ENCODE measurements at regions not wholly inside any gene's neighbourhood (a gene's known extent, or its start where the extent isn't known, plus 50 kb on each side); places are given as distances from the start of the nearest gene placed in this dataset.

DNA sequence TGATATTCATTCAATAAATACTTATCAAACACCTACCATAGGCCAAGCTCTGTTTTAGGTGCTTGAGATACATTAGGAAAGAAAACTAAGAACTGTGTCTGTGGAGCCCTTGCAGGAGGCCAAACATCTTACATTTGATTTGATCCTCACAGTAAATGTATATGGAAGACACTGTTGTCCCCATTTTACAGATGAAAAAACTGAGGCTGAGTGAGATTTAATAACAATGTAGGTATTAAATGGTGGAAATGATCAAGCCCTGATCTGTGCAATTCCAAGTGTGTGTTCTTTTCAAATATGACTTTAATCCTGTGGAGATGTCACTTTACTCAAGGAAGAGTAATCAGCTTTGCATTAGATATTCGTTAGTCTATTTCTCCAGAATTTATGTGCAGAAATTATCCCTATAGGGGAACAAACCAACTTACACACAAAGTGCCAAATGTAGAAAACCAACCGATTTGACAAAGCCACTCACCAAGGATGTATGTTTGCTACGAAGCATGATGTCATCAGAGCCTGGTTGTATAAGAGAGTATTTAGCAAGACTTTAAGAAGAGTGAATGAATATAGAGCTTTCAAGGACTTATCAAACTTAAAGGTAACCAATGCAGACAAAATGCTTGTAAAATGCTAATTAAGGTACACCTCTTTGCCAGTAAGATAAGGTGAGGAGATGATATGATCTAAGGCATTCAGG lies 153.9 kb upstream of the NFIB start:
- H3K36me3 ChIP-seq, result no peaks in the 10 kb centered on the region
- H3K9me3 ChIP-seq (replicated peaks), result no peaks in the 10 kb centered on the region
- H3K4me3 ChIP-seq, result no peak overlapping the region
- H3K27me3 ChIP-seq (replicated peaks), result no peaks in the 10 kb centered on the region
- H3K4me1 ChIP-seq (replicated peaks), result no peaks in the 10 kb centered on the region
- H3K27ac ChIP-seq, result no peak overlapping the region
- DNase-seq (ENCODE audit: low read depth in 1 of 2, low spot score in 2 of 2), result no peak

DNA sequence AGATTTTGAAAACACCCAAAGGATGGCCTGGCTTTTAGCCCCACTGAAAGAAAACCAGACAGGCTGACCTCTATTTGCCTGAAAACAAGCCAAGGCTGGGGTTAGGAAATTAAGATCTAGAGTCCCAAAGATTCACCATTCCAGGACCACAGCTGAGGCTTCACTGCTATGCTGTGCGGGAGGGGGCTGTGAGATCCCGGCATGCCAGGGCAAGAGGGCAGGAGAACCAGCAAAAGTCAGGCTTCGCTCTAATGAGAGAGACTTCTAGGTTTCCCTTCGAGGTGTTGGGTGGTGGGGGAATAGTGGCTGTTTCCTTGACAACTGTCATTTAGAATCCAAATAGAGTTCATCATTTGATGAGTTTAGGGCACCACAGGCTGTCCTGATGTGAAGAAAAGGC lies 152.9 kb upstream of the NFIB start:
- DNase-seq (ENCODE audit: low read depth in 1 of 2, low spot score in 2 of 2), result no peak
- Histone ChIP-seq H3K36me3 (no peaks in the 10 kb centered on the region), H3K27ac (no peak overlapping the region), H3K9me3 (replicated peaks) (no peaks in the 10 kb centered on the region), H3K4me1 (replicated peaks) (no peaks in the 10 kb centered on the region), H3K27me3 (replicated peaks) (no peaks in the 10 kb centered on the region), H3K4me3 (no peak overlapping the region)

DNA sequence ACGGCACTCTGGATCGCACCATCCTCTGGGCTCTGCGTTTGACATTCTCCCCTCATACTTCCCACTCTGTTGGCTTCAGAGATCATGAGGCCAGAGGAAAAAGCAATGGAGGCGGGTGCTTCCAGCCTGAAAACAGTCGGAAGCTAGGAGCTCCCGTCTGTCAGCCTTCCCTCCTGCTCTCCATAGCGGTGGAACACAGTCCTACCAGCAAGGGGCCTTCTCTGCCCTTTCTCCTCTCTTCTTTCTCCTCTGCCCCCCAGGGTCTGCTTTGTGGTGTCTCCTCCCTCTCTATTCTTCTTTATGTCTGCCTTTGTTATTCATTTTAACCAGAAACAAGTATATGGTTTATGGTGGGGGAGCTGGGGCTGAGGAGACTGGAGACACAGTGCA lies 152.5 kb upstream of the NFIB start:
- Histone ChIP-seq H3K27ac (no peak overlapping the region), H3K27me3 (replicated peaks) (no peaks in the 10 kb centered on the region), H3K9me3 (replicated peaks) (no peaks in the 10 kb centered on the region), H3K4me1 (replicated peaks) (no peaks in the 10 kb centered on the region), H3K4me3 (no peak overlapping the region), H3K36me3 (no peaks in the 10 kb centered on the region)
- no peak for DNase-seq (ENCODE audit: low read depth in 1 of 2, low spot score in 2 of 2)

DNA sequence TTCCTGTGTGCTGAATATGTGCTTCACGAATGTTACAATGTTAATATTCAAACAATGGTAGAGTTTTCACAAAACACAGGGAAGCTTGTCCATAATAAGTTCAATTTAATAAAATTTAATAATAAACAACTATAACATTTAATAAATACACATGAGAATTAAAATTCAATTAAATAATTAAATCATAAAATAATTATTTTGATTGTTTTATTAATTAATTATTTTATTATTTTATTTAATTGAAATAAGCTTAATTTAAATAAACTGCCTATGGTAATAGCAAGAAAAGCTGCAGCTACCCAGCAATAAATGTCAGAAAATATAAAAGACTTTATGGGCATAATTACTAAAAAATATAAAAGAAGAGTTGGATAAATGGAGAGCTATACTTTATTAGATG lies 149.0 kb upstream of the NFIB start:
- Histone ChIP-seq H3K4me3 (no peak overlapping the region), H3K9me3 (replicated peaks) (no peaks in the 10 kb centered on the region), H3K27me3 (replicated peaks) (no peaks in the 10 kb centered on the region), H3K27ac (no peak overlapping the region), H3K4me1 (replicated peaks) (no peaks in the 10 kb centered on the region), H3K36me3 (no peaks in the 10 kb centered on the region)
- DNase-seq (ENCODE audit: low read depth in 1 of 2, low spot score in 2 of 2), result no peak

DNA sequence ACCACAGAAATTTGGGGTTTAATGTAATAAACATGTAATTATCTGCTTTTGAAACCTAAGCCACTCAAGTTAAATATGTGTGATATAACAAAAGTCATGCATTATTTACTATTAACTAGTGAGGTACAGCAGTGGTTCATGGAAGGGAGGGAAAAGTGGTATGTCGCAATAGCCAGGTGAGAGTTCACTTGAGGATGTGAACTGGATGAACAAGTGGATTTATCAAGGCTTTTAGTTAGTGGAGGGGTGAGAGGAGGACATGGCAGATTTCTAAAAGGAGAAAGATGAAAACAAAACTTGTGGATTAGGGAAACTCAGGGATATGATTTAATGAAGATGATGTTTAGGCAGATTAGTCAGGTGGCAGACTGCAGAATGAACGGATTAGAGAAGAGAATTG lies 141.3 kb upstream of the NFIB start:
- no peaks in the 10 kb centered on the region for H3K27me3 ChIP-seq (replicated peaks)
- DNase-seq (ENCODE audit: low read depth in 1 of 2, low spot score in 2 of 2), result no peak

DNA sequence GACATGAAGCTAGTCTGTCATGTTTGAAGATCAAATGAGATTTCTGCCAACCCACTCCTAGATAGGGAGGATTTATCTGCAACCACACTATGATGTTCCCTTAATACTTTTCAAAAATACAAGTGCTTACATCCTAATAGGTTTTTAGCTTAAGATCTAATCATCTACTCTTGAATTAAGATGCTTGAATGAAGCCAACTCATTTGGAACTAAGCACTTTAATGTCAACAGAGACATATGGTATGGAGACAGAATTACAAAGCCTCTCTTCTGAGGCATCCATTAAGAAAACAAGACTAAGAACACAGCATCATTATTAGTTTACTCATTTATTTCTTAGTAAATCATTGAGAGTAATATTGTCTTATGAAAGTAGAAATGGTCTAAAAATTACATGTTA lies 139.3 kb upstream of the NFIB start:
- H3K4me3 ChIP-seq, result no peak overlapping the region
- no peaks in the 10 kb centered on the region for H3K27me3 ChIP-seq (replicated peaks)
- no peak for DNase-seq (ENCODE audit: low read depth in 1 of 2, low spot score in 2 of 2)
- H3K36me3 ChIP-seq, result no peaks in the 10 kb centered on the region
- peaks cover 12% of the 10 kb centered on the region; the same call in 1 of the 2 replicates for H3K4me1 ChIP-seq (replicated peaks)
- no peak overlapping the region for H3K27ac ChIP-seq
- H3K9me3 ChIP-seq (replicated peaks), result no peaks in the 10 kb centered on the region

More for the DNA sequence above, 141.3 kb upstream of the NFIB start:
- Histone ChIP-seq H3K9me3 (replicated peaks) (no peaks in the 10 kb centered on the region), H3K36me3 (no peaks in the 10 kb centered on the region), H3K4me3 (no peak overlapping the region), H3K4me1 (replicated peaks) (peaks cover 12% of the 10 kb centered on the region; the same call in 1 of the 2 replicates), H3K27ac (no peak overlapping the region)

DNA sequence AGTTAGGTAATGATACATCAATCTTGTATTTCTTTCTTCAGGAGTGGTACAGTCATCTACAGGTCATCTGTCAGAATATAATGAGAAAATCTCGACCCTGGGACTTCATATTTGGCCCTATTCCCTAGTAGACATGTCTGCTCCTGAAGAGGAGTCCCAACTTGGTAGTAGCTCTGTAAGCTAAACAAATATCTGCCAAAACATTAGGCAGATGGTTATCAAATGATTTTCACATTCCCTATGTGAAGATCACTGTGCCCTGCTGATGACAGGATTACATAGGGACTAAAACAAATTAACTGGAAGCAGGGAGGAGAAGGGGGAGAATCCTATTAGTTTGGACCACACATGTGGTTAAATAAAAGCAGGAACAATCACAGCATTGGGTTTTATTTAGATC lies 138.6 kb upstream of the NFIB start:
- Histone ChIP-seq H3K27me3 (replicated peaks) (no peaks in the 10 kb centered on the region), H3K27ac (no peak overlapping the region), H3K36me3 (no peaks in the 10 kb centered on the region), H3K9me3 (replicated peaks) (no peaks in the 10 kb centered on the region), H3K4me3 (no peak overlapping the region), H3K4me1 (replicated peaks) (peaks cover 12% of the 10 kb centered on the region; the same call in 1 of the 2 replicates)
- no peak for DNase-seq (ENCODE audit: low read depth in 1 of 2, low spot score in 2 of 2)

DNA sequence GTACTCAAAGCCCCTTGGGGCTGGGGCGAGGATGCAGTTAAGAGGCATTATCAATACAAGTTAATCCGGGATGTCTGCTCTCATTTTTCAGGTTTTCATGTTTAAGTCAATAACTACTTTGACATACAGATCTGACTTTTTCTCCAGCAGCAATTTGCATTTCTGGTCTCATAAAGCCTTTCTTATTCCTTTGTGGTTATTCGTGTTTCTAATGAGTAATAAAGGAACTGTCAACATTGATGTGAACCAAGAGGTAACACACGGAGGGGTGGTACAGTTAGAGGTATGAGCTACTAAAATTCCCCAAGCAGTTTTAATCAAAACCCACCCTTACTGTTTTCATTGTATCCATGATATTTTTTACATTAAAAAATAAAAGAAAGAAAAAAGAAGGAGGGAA lies 138.0 kb upstream of the NFIB start:
- H3K4me1 ChIP-seq (replicated peaks), result peaks cover 12% of the 10 kb centered on the region; the same call in 1 of the 2 replicates
- no peaks in the 10 kb centered on the region for H3K27me3 ChIP-seq (replicated peaks)
- no peaks in the 10 kb centered on the region for H3K36me3 ChIP-seq
- no peak overlapping the region for H3K27ac ChIP-seq
- DNase-seq (ENCODE audit: low read depth in 1 of 2, low spot score in 2 of 2), result no peak
- no peak overlapping the region for H3K4me3 ChIP-seq
- no peaks in the 10 kb centered on the region for H3K9me3 ChIP-seq (replicated peaks)

DNA sequence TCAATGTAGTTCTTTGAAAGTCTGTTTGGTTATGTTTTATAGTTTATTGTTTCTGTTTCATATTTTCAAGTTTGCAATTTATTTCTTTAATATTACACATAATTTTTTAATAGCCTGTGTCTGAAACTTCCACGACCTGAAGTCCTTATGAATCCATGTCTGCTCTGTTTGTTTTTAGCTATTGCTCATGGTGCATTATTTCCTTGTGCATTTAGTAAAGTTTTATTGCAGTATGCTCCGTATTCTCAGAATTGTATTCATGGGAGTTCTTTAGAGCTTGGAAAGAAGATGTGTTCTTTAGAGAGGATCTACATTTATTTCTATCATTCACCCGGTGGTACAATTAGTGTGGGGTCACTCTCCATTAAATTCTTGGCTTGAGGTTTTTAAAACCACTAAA lies 133.2 kb upstream of the NFIB start:
- Histone ChIP-seq H3K27me3 (replicated peaks) (no peaks in the 10 kb centered on the region), H3K9me3 (replicated peaks) (no peaks in the 10 kb centered on the region), H3K4me3 (no peak overlapping the region), H3K36me3 (no peaks in the 10 kb centered on the region), H3K4me1 (replicated peaks) (no peaks in the 10 kb centered on the region), H3K27ac (no peak overlapping the region)
- no peak for DNase-seq (ENCODE audit: low read depth in 1 of 2, low spot score in 2 of 2)

DNA sequence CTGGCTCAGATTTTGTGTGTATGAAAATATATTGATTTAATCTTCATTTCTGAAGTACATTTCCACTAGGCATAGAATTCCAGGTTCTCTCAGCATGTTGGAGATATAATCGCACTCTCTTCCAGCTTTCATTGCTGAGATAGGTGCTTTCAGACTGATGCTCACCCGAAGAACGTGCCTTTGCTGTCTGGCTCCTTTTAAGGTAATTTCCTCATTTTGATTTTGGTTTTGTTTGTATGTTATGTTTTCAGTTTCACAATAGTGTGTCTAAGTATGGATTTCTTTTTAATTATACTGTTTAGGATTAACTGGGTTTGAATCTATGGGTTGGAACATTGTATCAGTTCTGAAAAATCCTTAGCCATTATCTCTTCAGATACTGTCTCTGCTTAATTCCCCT lies 132.0 kb upstream of the NFIB start:
- DNase-seq (ENCODE audit: low read depth in 1 of 2, low spot score in 2 of 2), result no peak
- Histone ChIP-seq H3K4me1 (replicated peaks) (no peaks in the 10 kb centered on the region), H3K27me3 (replicated peaks) (no peaks in the 10 kb centered on the region), H3K4me3 (no peak overlapping the region), H3K9me3 (replicated peaks) (no peaks in the 10 kb centered on the region), H3K27ac (no peak overlapping the region), H3K36me3 (no peaks in the 10 kb centered on the region)

DNA sequence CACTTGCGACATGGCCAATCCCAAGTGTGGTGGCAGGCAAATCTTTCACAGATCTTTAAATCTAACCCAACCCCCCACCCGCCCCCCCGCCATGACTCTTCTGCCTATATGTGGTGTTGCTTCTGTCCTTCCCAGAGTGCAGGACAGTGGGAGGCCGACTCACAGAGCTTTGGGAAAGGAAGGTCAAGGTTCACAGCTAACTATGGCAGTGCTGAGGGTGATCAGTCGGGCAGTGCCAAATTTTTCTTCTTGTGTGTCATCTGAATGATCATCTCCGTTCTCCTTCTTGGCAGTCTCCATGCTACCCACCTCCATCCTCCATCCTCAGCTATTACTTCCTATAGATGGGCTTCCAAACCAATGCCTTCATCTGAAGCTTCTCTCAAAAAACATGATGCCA lies 129.0 kb upstream of the NFIB start:
- DNase-seq (ENCODE audit: low read depth in 1 of 2, low spot score in 2 of 2), result no peak
- H3K36me3 ChIP-seq, result no peaks in the 10 kb centered on the region
- no peak overlapping the region for H3K4me3 ChIP-seq
- H3K4me1 ChIP-seq (replicated peaks), result peaks cover 9% of the 10 kb centered on the region
- no peaks in the 10 kb centered on the region for H3K27me3 ChIP-seq (replicated peaks)
- H3K27ac ChIP-seq, result no peak overlapping the region
- H3K9me3 ChIP-seq (replicated peaks), result no peaks in the 10 kb centered on the region

DNA sequence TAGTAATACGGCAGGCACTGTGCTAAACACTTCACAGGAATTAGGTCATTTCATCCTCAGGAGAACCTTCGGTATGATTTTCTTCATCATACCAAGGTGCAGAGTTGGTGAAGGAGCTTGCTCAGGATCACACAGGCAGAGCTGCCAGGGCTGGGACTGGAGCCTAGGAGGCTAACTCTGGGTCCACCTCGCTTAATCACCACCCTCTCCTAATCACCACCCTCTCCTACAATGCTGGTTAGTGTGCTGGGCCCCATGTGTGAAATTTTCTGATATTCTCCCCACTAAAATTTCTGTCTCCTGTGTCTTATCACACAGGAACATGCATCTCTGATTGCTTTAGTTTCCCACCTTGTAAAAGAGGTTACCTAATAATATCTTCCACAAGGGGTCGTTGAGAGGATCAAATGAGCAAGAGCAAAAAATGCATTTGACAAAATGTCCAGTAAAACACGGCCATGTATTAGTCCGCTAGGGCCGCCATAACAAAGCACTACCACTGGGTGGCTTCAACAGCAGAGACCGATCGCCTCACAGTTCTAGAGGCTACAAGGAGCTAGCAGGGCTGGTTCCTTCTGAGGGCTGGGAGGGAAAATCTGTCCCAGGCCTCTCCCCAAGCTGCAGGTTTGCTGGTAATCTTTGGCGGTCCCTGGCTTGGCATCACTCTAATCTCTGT lies 128.2 kb upstream of the NFIB start:
- Histone ChIP-seq H3K4me3 (no peak overlapping the region), H3K36me3 (no peaks in the 10 kb centered on the region), H3K9me3 (replicated peaks) (no peaks in the 10 kb centered on the region), H3K27ac (no peak overlapping the region), H3K27me3 (replicated peaks) (no peaks in the 10 kb centered on the region), H3K4me1 (replicated peaks) (peaks cover 16% of the 10 kb centered on the region)
- DNase-seq (ENCODE audit: low read depth in 1 of 2, low spot score in 2 of 2), result no peak

DNA sequence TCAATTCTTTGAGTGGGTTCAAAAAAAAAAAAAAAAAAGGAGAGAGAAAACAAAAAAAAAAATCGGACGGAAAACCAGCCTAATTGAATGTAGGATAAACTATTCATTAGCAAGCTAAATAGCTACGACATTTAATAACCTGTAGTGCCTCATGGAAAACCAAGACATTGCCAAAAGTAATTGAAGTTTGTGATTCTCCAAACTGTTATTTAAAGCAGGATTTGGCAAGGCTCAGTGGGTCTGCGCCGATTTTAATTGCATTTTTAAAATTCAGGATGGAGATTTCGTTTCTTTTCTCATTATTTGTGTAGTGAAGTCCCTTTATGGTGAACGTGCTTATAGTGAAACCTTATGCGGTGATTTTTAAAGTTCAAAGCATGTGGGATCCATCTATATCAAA lies 127.2 kb upstream of the NFIB start:
- H3K9me3 ChIP-seq (replicated peaks), result no peaks in the 10 kb centered on the region
- no peaks in the 10 kb centered on the region for H3K27me3 ChIP-seq (replicated peaks)
- H3K4me1 ChIP-seq (replicated peaks), result peaks cover 16% of the 10 kb centered on the region
- H3K36me3 ChIP-seq, result no peaks in the 10 kb centered on the region
- no peak overlapping the region for H3K27ac ChIP-seq
- DNase-seq (ENCODE audit: low read depth in 1 of 2, low spot score in 2 of 2), result no peak
- no peak overlapping the region for H3K4me3 ChIP-seq

DNA sequence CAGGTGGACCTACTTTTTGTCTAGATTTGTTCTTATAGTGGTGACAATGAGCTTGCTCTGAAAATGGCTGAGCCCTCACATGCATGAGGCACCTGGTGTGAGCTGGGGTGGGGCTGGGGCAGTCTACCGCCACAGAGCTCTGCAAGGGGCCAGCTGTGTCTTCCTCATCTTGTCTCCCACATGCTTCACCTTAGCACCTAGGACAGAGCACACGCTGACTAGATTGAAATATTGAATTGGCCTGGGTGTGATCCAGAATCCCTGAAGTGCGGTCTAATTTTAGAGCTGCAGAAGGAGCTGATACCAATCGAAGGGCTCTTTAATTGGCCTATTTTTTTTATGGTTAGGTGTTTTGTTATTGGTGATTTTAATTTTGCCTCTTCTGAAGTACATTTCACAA lies 126.1 kb upstream of the NFIB start:
- H3K27ac ChIP-seq, result no peak overlapping the region
- H3K27me3 ChIP-seq (replicated peaks), result no peaks in the 10 kb centered on the region
- peaks cover 16% of the 10 kb centered on the region for H3K4me1 ChIP-seq (replicated peaks)
- H3K4me3 ChIP-seq, result no peak overlapping the region
- DNase-seq (ENCODE audit: low read depth in 1 of 2, low spot score in 2 of 2), result no peak
- H3K9me3 ChIP-seq (replicated peaks), result no peaks in the 10 kb centered on the region
- no peaks in the 10 kb centered on the region for H3K36me3 ChIP-seq

DNA sequence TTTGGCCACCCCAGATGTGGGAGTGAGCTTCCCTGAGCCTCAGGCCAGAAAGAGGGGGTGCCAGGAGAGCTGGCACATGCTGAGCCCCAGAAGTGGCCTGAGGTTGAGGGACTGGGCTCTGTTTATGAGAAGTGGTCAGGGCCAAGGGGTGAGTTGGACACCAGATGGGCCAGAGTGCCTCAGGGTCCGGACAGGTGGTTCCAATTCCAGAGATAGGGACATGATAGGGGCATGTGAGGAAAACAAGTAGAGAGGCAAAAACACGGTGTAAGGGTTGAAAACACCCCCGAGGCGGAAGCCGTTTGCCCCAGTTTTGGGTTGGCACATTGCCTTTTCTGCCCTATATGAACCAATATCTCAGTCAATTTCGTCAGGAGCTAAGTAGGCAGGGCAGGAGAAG lies 125.6 kb upstream of the NFIB start:
- no peak overlapping the region for H3K27ac ChIP-seq
- H3K4me3 ChIP-seq, result no peak overlapping the region
- peaks cover 16% of the 10 kb centered on the region for H3K4me1 ChIP-seq (replicated peaks)
- DNase-seq (ENCODE audit: low read depth in 1 of 2, low spot score in 2 of 2), result no peak
- H3K27me3 ChIP-seq (replicated peaks), result no peaks in the 10 kb centered on the region
- no peaks in the 10 kb centered on the region for H3K9me3 ChIP-seq (replicated peaks)
- no peaks in the 10 kb centered on the region for H3K36me3 ChIP-seq
